H1 (cell line): ENCODE measurements at regions not wholly inside any gene's neighbourhood (a gene's known extent, or its start where the extent isn't known, plus 50 kb on each side); places are given as distances from the start of the nearest gene placed in this dataset.

Source experiments
- CTCF ChIA-PET: fragments of 300-600 bp; sonication (Branson Sonifier 250); formaldehyde crosslinking; loops from one replicate; lab custom pipeline; 2021; ENCODE audit not compliant: partially characterized antibody; lab: Charles Lee
- POLR2A ChIA-PET: fragments of 300-600 bp; sonication (Branson Sonifier 250); formaldehyde crosslinking; loops from one replicate; lab custom pipeline; 2021; ENCODE audit warnings: inconsistent platforms; ENCODE audit not compliant: partially characterized antibody; lab: Charles Lee
- DNase-seq, 2 experiments: peaks; one replicate each; pipeline versions ENCODE4 v3.0.0 to v3.0.0-alpha.2; 2010 to 2022; ENCODE audit warnings: low spot score in 2 of 2, low read depth in 1 of 2, mixed read lengths in 1 of 2
- FAIRE-seq: peaks from 2 replicates; lab custom pipeline; 2011; peaks lifted over from hg19 to GRCh38; lab: Jason Lieb, UNC
- H2AFZ ChIP-seq: 2 replicates; pipeline ENCODE4 v1.8.1; 2012; ENCODE audit warnings: low read length, inconsistent platforms
- H2AK5ac ChIP-seq: 2 replicates; pipeline ENCODE4 v1.6.1; 2013; ENCODE audit warnings: low read depth, low read length
- H2BK120ac ChIP-seq: replicated peaks from 2 replicates; pipeline ENCODE3; 2013; ENCODE audit warnings: low read depth, low read length, inconsistent platforms
- H2BK12ac ChIP-seq: 2 replicates; pipeline ENCODE4 v1.6.1; 2013; ENCODE audit warnings: low read depth, low read length
- H2BK15ac ChIP-seq: 2 replicates; pipeline ENCODE4 v1.6.1; 2013; ENCODE audit warnings: low read length
- H2BK20ac ChIP-seq: 2 replicates; pipeline ENCODE4 v1.6.1; 2013; ENCODE audit warnings: low read length
- H2BK5ac ChIP-seq: 2 replicates; pipeline ENCODE4 v1.6.1; 2013; ENCODE audit warnings: low read depth, low read length
- H3K14ac ChIP-seq: 2 replicates; pipeline ENCODE4 v1.6.1; 2013; ENCODE audit warnings: inconsistent platforms; ENCODE audit not compliant: insufficient read length
- H3K18ac ChIP-seq: 2 replicates; pipeline ENCODE4 v1.6.1; 2013; ENCODE audit warnings: low read length; ENCODE audit errors: extremely low read depth
- H3K23ac ChIP-seq: 2 replicates; pipeline ENCODE4 v1.6.1; 2013; ENCODE audit warnings: inconsistent platforms; ENCODE audit not compliant: insufficient read length
- H3K23me2 ChIP-seq: 2 replicates; pipeline ENCODE4 v1.6.1; 2013; ENCODE audit warnings: low read depth, low read length
- H3K27ac ChIP-seq: 2 replicates; pipeline ENCODE4 v1.6.1; 2011; ENCODE audit warnings: low read depth, low read length, inconsistent platforms
- H3K27me3 ChIP-seq, 4 experiments: replicated peaks in 1 of 4; 1 replicate in 1 of 4; 2 replicates in 3 of 4; pipeline versions ENCODE4 v1.6.1 to v1.8.1; 2011 to 2013; ENCODE audit warnings: low read length in 3 of 4, mild to moderate bottlenecking in 3 of 4, inconsistent platforms in 2 of 4, mixed read lengths in 2 of 4, moderate library complexity in 1 of 4; ENCODE audit not compliant: control insufficient read depth in 3 of 4, insufficient read depth in 3 of 4; ENCODE audit errors: extremely low read depth in 1 of 4
- H3K36me3 ChIP-seq, 4 experiments: 2 replicates each; pipeline versions ENCODE4 v1.6.1 to v1.8.1; 2011 to 2013; ENCODE audit warnings: mild to moderate bottlenecking in 4 of 4, low read length in 3 of 4, moderate library complexity in 2 of 4, control low read depth in 1 of 4, inconsistent platforms in 1 of 4; ENCODE audit not compliant: insufficient read depth in 4 of 4, control insufficient read depth in 2 of 4
- H3K4ac ChIP-seq: replicated peaks from 2 replicates; pipeline ENCODE3; 2013; ENCODE audit warnings: low read length, low read depth, mixed read lengths, inconsistent platforms; ENCODE audit not compliant: insufficient read length
- H3K4me1 ChIP-seq, 4 experiments: replicated peaks in 1 of 4; 1 replicate in 1 of 4; 2 replicates in 3 of 4; pipeline versions ENCODE4 v1.6.1 to v1.8.1; 2011 to 2013; ENCODE audit warnings: low read length in 3 of 4, inconsistent platforms in 2 of 4, mixed read lengths in 1 of 4; ENCODE audit not compliant: insufficient read depth in 4 of 4, control insufficient read depth in 3 of 4
- H3K4me2 ChIP-seq, 2 experiments: 2 replicates each; pipeline versions ENCODE4 v1.6.1 to v1.8.1; 2011 to 2013; ENCODE audit warnings: low read depth in 2 of 2, low read length in 2 of 2, control low read depth in 1 of 2, inconsistent platforms in 1 of 2, mild to moderate bottlenecking in 1 of 2; ENCODE audit not compliant: insufficient read depth in 1 of 2
- H3K4me3 ChIP-seq, 4 experiments: fragments of 200-600, 300-600 bp in 1 of 4; sonication (generic), shearing (Covaris generic), sonication (Bioruptor Twin) in 1 of 4; 2 replicates each; pipeline versions ENCODE4 v1.5.1 to v1.8.1; 2011 to 2016; ENCODE audit warnings: low read length in 4 of 4, low read depth in 3 of 4, control low read depth in 2 of 4, inconsistent platforms in 2 of 4, mild to moderate bottlenecking in 2 of 4, mixed read lengths in 1 of 4, moderate library complexity in 1 of 4; ENCODE audit not compliant: insufficient read depth in 2 of 4; ENCODE audit errors: extremely low read depth in 1 of 4
- H3K56ac ChIP-seq: replicated peaks from 2 replicates; pipeline ENCODE3; 2013; ENCODE audit warnings: low read depth, mild to moderate bottlenecking, mixed read lengths, low read length, inconsistent platforms; ENCODE audit not compliant: insufficient read length
- H3K79me1 ChIP-seq: 2 replicates; pipeline ENCODE4 v1.6.1; 2013; ENCODE audit warnings: low read depth, low read length, control low read depth
- H3K79me2 ChIP-seq, 2 experiments: 2 replicates each; pipeline versions ENCODE4 v1.6.1 to v1.8.1; 2012 to 2013; ENCODE audit warnings: low read length in 2 of 2, mild to moderate bottlenecking in 2 of 2, inconsistent platforms in 1 of 2; ENCODE audit not compliant: insufficient read depth in 2 of 2, control insufficient read depth in 1 of 2
- H3K9ac ChIP-seq, 4 experiments: replicated peaks in 1 of 4; 1 replicate in 1 of 4; 2 replicates in 3 of 4; pipeline versions ENCODE4 v1.6.1 to v1.8.1; 2011 to 2013; ENCODE audit warnings: low read depth in 3 of 4, low read length in 3 of 4, control low read depth in 2 of 4, mild to moderate bottlenecking in 2 of 4, moderate library complexity in 2 of 4, inconsistent platforms in 1 of 4; ENCODE audit errors: extremely low read depth in 1 of 4
- H3K9me3 ChIP-seq, 2 experiments: 2 replicates each; pipeline versions ENCODE4 v1.6.1 to v1.8.1; 2012 to 2013; ENCODE audit warnings: mild to moderate bottlenecking in 2 of 2, moderate library complexity in 2 of 2, control low read depth in 1 of 2, inconsistent platforms in 1 of 2, low read depth in 1 of 2, low read length in 1 of 2, mixed read lengths in 1 of 2; ENCODE audit not compliant: insufficient read depth in 2 of 2
- H4K20me1 ChIP-seq, 2 experiments: replicated peaks in 1 of 2; 2 replicates each; pipeline versions ENCODE3 to v1.8.1; 2011 to 2013; ENCODE audit warnings: inconsistent platforms in 2 of 2, low read length in 2 of 2, mild to moderate bottlenecking in 1 of 2; ENCODE audit not compliant: insufficient read depth in 2 of 2, control insufficient read depth in 1 of 2
- H4K5ac ChIP-seq: 2 replicates; pipeline ENCODE4 v1.6.1; 2013; ENCODE audit warnings: low read length, low read depth, mixed read lengths, inconsistent platforms; ENCODE audit not compliant: insufficient read length
- H4K8ac ChIP-seq: 2 replicates; pipeline ENCODE4 v1.8.0; 2013; ENCODE audit warnings: mild to moderate bottlenecking, moderate library complexity, low read length, inconsistent platforms; ENCODE audit not compliant: insufficient read depth; ENCODE audit errors: extremely low read depth
- H4K91ac ChIP-seq: replicated peaks from 2 replicates; pipeline ENCODE3; 2013; ENCODE audit warnings: low read length, mixed read lengths, inconsistent platforms; ENCODE audit not compliant: insufficient read length
- SUZ12 ChIP-seq: fragments of 200-600 bp; sonication (generic); IDR thresholded peaks from 2 replicates; pipeline ENCODE4 v1.6.1; 2012; ENCODE audit warnings: mild to moderate bottlenecking, inconsistent platforms, low read length, moderate library complexity, mixed read lengths
- WGBS, 2 experiments: shearing (Covaris generic) in 1 of 2; methylation state at CpG; one replicate each; pipeline versions ENCODE4 v1.1.6 to v1.1.7; 2013 to 2015; ENCODE audit warnings: low lambda C conversion rate in 2 of 2, mixed read lengths in 2 of 2, inconsistent platforms in 1 of 2, low coverage in 1 of 2, missing lambda C conversion rate in 1 of 2; ENCODE audit not compliant: insufficient replicate concordance in 2 of 2, insufficient coverage in 1 of 2, insufficient read length in 1 of 2; ENCODE audit errors: extremely low coverage in 1 of 2, missing lambda C conversion rate in 1 of 2; 5-methylcytosine and 5-hydroxymethylcytosine counted together

- no peak overlapping the region for H4K91ac ChIP-seq
- H4K5ac ChIP-seq: no peak overlapping the region
- no peak overlapping the region for H3K18ac ChIP-seq
- WGBS, 2 experiments: 88% methylated on average over 6 of the region's 6 CpGs; no CpG with 5 or more reads in 1 of the 2 experiments
- H4K20me1 ChIP-seq: no peaks in the 10 kb centered on the region
- H2BK12ac ChIP-seq: no peak overlapping the region
- no peak overlapping the region for H2BK20ac ChIP-seq
- DNase-seq (peak in 1 of 2 experiments; percentile 19), FAIRE-seq (no peak)
- POLR2A ChIA-PET: no interaction called here
- H3K4me3 ChIP-seq: no peak overlapping the region
- H3K23ac ChIP-seq: no peak overlapping the region
- no peaks in the 10 kb centered on the region for H3K36me3 ChIP-seq
- no peak overlapping the region for H3K9ac ChIP-seq
- H3K4me1 ChIP-seq: peaks cover 3 to 23% (median 11%) of the 10 kb centered on the region in 4 experiments
- TF ChIP-seq SUZ12: no peak
- no peak overlapping the region for H3K27ac ChIP-seq
- CTCF ChIA-PET: no interaction called here
- H3K27me3 ChIP-seq: no peaks in the 10 kb centered on the region; a peak in 1 of 7 replicates
- no peaks in the 10 kb centered on the region for H3K23me2 ChIP-seq
- H2AFZ ChIP-seq: no peak overlapping the region
- no peak overlapping the region for H2BK5ac ChIP-seq
- H3K4me2 ChIP-seq: no peak overlapping the region
- no peak overlapping the region for H2BK15ac ChIP-seq
- no peak overlapping the region for H4K8ac ChIP-seq
- no peaks in the 10 kb centered on the region for H3K79me1 ChIP-seq
- no peak overlapping the region for H3K4ac ChIP-seq
- no peak overlapping the region for H3K14ac ChIP-seq
- H2AK5ac ChIP-seq: no peak overlapping the region
- no peak overlapping the region for H2BK120ac ChIP-seq
- no peaks in the 10 kb centered on the region for H3K9me3 ChIP-seq
- no peaks in the 10 kb centered on the region for H3K79me2 ChIP-seq
- no peak overlapping the region for H3K56ac ChIP-seq
These were observed 131.2 kb upstream of the UNC5B start for GRCh38 chr10:71081229-71081560.
